Posterior vena cava (tissue), 2 donors: ENCODE measurements at regions not wholly inside any gene's neighbourhood (a gene's known extent, or its start where the extent isn't known, plus 50 kb on each side); places are given as distances from the start of the nearest gene placed in this dataset.

ENCODE experiments used
- DNase-seq: peaks from one replicate; pipeline ENCODE4 v3.0.0-alpha.2; 2020; ENCODE audit warnings: low spot score
- intact Hi-C, 2 donors: fragments of 100-400 bp; cut with DNase I; formaldehyde crosslinking; loops; one replicate each; pipeline versions ENCODE4 v1.14.1 to v1.14.2; 2022 to 2023
- donor health status: DM: yes; HTN: yes; CAD: no.
- donor health status: DM: yes; HTN: yes; CAD: no.

DNA sequence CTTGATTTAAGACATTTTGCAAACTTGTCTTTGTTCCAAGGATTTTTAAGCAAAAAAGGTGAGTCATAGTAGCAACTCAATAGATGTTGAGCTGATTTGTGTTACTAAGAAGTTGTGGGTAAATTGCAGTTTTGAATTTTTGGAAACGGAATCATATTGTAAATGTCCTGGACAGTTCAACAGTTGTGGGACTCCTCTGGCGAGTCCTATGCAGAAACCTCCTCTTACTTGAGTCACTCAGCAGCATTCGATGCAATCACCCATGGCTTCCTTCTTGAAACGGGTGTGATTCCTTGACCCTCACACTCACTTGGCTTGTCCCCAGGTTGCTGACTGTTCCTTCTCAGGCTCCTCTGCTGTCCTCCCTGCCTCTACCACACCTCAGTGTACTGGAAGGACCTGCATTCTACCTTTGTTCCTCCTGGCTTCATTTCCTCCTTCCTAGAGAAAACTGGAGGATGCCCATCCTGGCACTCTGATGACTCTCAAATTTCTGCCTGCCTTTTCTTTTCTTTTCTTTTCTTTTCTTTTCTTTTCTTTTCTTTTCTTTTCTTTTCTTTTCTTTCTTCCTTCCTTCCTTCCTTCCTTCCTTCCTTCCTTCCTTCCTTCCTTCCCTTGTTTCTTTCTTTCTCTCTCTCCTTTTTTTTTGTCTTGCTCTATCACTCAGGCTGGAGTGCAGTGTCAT is 52.8 kb upstream of the DGKG start:
- no peak for DNase-seq
- intact Hi-C loops: loop anchor here in 1 of 2 donors (5.0 kb wide), 1 partner anchor 53 kb away; the partner anchor contains the start of gene DGKG

DNA sequence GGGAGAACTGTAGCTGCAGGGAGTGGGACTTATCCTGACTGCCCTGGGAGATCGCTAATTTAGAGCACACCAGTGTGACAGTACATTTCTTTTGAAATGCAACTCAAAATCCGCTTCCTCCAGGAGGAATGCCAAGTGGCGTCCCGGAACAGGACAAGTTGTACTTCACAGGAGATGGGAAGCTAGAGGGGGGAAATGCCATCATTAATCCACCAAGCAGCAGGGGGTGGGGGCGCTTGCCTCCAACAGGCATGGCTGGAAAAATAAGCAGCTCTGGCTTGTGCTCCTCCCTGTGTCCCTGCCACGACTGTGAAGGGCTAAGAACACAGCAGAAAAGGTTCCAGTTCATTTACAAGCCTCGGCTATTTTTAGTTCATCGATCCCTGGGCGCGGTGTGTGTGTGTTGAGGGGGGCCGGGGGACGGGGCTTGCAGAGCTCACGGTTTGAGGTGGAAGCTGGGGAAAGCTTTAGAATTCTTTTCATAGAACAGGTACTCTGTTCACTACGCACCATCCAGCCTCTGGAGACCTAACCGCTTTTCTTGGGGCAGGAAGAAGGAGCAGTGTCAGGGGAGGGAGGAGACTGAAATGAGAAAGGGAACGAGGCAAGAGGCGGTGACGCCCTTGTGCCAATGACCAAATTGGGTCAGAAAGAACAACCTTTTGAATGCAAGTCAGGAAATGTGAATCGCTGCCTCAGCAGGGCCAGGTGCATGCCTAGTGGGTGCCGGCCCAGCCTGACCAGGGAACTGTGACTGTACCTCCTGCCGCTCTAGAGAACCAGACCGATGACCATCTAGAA is 51.8 kb upstream of the DGKG start:
- intact Hi-C loops: no loop called here
- peak; percentile 87 for DNase-seq

DNA sequence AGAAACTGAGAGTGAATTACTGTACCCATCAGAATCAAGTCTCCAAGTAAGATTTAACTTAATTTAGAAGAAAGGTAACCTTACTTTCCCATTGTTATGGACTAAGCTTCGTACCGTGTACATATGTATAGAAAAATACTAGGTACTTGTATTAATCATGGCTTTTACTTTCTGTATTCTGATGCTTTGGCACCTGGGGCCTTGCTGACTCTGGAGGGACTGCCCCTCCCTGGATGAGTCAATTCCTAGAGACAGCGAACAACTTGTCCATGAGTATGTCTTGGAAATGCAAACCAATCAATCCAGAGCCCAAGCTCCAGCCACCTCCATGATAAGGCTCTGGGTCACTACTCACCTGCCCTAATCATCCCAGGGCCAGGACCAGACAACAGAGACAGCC is 50.0 kb upstream of the DGKG start:
- intact Hi-C loops: no loop called here
- DNase-seq: no peak
